HEK293T (cell line): ENCODE measurements at regions not wholly inside any gene's neighbourhood (a gene's known extent, or its start where the extent isn't known, plus 50 kb on each side); places are given as distances from the start of the nearest gene placed in this dataset.
"Not testable (repeated sequence)": the region's sequence is repeated elsewhere in the genome, so short reads cannot be mapped to it uniquely, and the experiment has no call there.

Experiments
- CTCF ChIA-PET: fragments of 350-600 bp; formaldehyde crosslinking; extraction: SDS; loops from one replicate; lab custom pipeline; 2021; ENCODE audit warnings: antibody characterized with exemption, inconsistent platforms; lab: Yijun Ruan, JAX
- POLR2A ChIA-PET: fragments of 350-600 bp; formaldehyde crosslinking; extraction: SDS; loops from one replicate; lab custom pipeline; 2020; ENCODE audit warnings: antibody characterized with exemption, inconsistent platforms; lab: Yijun Ruan, JAX
- DNase-seq: peaks from one replicate; pipeline ENCODE4 v3.0.0; 2012; ENCODE audit warnings: mixed read lengths; ENCODE audit errors: extremely low spot score
- ARNT ChIP-seq: fragments of 450-650 bp; IDR thresholded peaks from 2 replicates; pipeline ENCODE4 v1.6.1; 2017; ENCODE audit warnings: mild to moderate bottlenecking
- BHLHE40 ChIP-seq: fragments of 450-650 bp; IDR thresholded peaks from 2 replicates; pipeline ENCODE4 v1.6.1; 2016; ENCODE audit warnings: mild to moderate bottlenecking, moderate library complexity, borderline replicate concordance
- CTBP1 ChIP-seq: fragments of 450-650 bp; IDR thresholded peaks from 2 replicates; pipeline ENCODE4 v1.6.1; 2016; ENCODE audit warnings: borderline replicate concordance
- ELF4 ChIP-seq: fragments of 450-650 bp; IDR thresholded peaks from 2 replicates; pipeline ENCODE4 v1.6.1; 2017; ENCODE audit warnings: antibody characterized with exemption
- FOXA1 ChIP-seq: fragments of 450-650 bp; IDR thresholded peaks from 2 replicates; pipeline ENCODE4 v1.6.1; 2016; ENCODE audit warnings: mild to moderate bottlenecking
- FOXK2 ChIP-seq: fragments of 450-650 bp; IDR thresholded peaks from 2 replicates; pipeline ENCODE4 v1.6.1; 2016; ENCODE audit warnings: mild to moderate bottlenecking
- FOXM1 ChIP-seq: fragments of 450-650 bp; IDR thresholded peaks from 2 replicates; pipeline ENCODE4 v1.6.1; 2017; ENCODE audit warnings: mild to moderate bottlenecking, borderline replicate concordance
- HDGF ChIP-seq: fragments of 450-650 bp; IDR thresholded peaks from 2 replicates; pipeline ENCODE4 v1.6.1; 2017; ENCODE audit warnings: antibody characterized with exemption, borderline replicate concordance
- L3MBTL2 ChIP-seq: fragments of 450-650 bp; conservative IDR thresholded peaks from 2 replicates; pipeline ENCODE4 v1.6.1; 2016; ENCODE audit warnings: mild to moderate bottlenecking
- LEF1 ChIP-seq: fragments of 450-650 bp; IDR thresholded peaks from 2 replicates; pipeline ENCODE4 v1.6.1; 2017; ENCODE audit warnings: mild to moderate bottlenecking, borderline replicate concordance
- NFRKB ChIP-seq: fragments of 450-650 bp; IDR thresholded peaks from 2 replicates; pipeline ENCODE4 v1.6.1; 2016; ENCODE audit warnings: mild to moderate bottlenecking, moderate library complexity
- SP1 ChIP-seq: fragments of 450-650 bp; IDR thresholded peaks from 2 replicates; pipeline ENCODE4 v1.6.1; 2017
- SUZ12 ChIP-seq: fragments of 450-650 bp; IDR thresholded peaks from 2 replicates; pipeline ENCODE4 v1.6.1; 2016; ENCODE audit warnings: mild to moderate bottlenecking
- TARDBP ChIP-seq: fragments of 450-650 bp; IDR thresholded peaks from 2 replicates; pipeline ENCODE4 v1.6.1; 2016
- ZNF384 ChIP-seq: fragments of 450-650 bp; IDR thresholded peaks from 2 replicates; pipeline ENCODE4 v1.6.1; 2016
- TF ChIP-seq, protein P1 (sequence below): fragments of 450-650 bp; IDR thresholded peaks from 2 replicates; pipeline ENCODE4 v1.6.1; 2016

DNA sequence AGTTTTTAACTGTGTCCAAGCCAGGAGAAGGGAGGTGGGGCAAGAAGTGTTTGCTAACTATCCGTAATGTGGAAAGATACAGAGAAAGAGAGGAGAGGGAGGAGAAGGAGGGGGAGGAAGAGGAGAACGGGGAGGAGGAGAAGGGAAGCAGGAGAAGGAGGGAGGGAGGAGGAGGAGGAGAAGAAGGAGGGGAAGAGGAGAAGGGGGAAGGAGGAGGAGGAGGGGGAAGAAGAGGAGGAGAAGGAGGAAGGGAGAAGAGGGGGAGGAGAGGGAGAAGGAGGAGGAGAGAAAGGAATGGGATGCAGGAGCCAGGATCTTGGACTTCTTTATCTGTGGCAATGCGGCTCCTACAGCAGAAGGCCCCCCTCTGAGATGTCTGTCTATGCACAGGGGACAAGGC is 510.3 kb upstream of the CCDC196 start:
- CTCF ChIA-PET = no interaction called here
- TF ChIP-seq BHLHE40 (no peak), CTBP1 (no peak), FOXA1 (no peak), L3MBTL2 (no peak), SUZ12 (no peak), ELF4 (no peak), NFRKB (no peak), ZNF384 (no peak), TARDBP (no peak), FOXK2 (no peak), HDGF (no peak), ARNT (no peak), SP1 (no peak), LEF1 (no peak), FOXM1 (no peak)
- TF ChIP-seq, protein P1, sequence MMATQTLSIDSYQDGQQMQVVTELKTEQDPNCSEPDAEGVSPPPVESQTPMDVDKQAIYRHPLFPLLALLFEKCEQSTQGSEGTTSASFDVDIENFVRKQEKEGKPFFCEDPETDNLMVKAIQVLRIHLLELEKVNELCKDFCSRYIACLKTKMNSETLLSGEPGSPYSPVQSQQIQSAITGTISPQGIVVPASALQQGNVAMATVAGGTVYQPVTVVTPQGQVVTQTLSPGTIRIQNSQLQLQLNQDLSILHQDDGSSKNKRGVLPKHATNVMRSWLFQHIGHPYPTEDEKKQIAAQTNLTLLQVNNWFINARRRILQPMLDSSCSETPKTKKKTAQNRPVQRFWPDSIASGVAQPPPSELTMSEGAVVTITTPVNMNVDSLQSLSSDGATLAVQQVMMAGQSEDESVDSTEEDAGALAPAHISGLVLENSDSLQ = no peak

DNA sequence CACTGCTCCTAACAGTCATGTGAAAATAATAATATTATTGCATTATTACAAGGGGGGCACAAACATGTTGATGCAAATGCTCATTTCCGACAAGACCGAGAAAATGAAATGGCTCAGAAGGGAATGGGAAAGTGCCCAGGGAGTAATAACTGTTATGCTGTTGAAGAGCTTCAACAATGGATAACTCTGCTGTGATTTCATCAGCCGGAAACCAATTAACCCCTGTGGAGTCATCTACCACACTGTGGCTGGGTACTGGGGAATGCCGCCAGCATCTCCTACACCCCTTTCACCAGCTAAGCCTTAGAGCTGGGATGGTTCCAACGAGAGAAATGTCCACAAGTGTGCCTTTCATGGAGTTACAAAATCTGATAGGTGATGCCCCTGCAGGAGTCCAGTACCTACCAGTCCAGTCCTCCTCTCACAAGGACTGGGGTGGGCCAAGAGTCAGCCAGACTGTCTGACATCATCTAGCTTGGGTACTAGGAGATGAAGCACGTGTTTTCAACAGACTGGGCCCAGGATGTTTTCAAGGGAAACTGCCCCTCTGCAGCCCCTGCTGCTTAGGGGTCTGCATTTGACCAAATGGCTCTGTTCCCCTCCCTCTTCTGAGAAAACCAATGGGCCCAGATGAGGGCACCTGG is 509.3 kb upstream of the CCDC196 start:
- DNase-seq = no peak
- TF ChIP-seq LEF1 (no peak), ELF4 (no peak), BHLHE40 (no peak), SP1 (no peak), FOXK2 (no peak), ARNT (no peak), HDGF (no peak), TARDBP (no peak), SUZ12 (no peak), CTBP1 (no peak), NFRKB (no peak), FOXM1 (no peak), ZNF384 (no peak), L3MBTL2 (no peak), FOXA1 (no peak)
- TF ChIP-seq, protein P1 = no peak
- CTCF ChIA-PET = no interaction called here
- POLR2A ChIA-PET = no interaction called here

More for the DNA sequence above, 510.3 kb upstream of the CCDC196 start:
- POLR2A ChIA-PET = no interaction called here
- DNase-seq = no peak

DNA sequence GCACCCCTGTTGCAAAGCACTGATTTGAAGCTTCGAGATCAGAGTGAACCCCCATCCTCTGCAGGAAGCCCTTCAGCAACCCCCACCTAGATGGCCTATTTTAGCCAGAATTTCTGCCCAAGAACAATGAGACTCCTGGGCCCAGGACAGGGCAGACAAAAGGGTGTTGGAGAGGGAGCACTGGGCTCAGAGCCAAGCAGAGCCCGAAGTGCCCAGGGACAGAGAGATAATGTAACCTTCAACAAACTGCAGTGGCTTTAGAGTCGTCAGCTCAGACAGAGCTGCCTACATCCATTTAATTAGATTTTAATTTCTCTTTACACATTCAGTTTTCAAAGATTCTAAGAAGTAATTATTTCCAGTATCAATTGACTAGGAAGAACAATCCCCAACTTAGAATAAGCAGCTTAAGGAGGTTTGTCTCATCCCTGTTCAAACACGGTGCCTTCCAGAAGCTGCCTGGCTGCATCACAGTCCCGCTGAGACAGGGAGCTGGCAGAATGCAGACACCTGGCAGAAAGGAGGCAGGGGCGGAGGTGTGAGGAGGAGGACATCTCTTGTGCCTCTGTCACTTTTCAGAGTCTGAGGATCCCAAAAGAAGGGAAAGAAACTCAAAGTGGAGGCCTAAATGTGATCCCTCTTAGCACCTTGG is 504.9 kb upstream of the CCDC196 start:
- TF ChIP-seq NFRKB (no peak), FOXK2 (no peak)
- ChIA-PET CTCF (no interaction called here), POLR2A (no interaction called here)
- DNase-seq = no peak

DNA sequence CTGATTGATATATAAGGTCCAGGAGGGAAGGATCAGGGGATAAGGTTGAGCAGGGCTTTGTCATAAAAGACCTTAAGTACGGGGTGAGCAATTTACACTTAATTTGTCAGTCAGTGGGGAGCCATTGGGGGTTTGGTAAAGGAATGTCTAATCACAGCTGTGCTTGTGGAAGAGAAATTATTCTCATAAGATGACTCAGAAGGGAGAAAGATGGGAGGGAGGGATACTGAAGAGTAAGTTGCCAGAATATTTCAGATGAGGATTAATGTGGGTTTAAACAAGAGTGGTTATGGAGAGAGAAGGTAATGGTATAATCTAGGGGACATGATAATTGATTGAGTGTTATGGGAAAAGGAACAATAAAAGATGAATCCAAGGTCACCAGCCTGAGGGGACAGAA is 500.1 kb upstream of the CCDC196 start:
- TF ChIP-seq FOXK2 = no peak
- ChIA-PET POLR2A (no interaction called here), CTCF (no interaction called here)
- no peak for DNase-seq

DNA sequence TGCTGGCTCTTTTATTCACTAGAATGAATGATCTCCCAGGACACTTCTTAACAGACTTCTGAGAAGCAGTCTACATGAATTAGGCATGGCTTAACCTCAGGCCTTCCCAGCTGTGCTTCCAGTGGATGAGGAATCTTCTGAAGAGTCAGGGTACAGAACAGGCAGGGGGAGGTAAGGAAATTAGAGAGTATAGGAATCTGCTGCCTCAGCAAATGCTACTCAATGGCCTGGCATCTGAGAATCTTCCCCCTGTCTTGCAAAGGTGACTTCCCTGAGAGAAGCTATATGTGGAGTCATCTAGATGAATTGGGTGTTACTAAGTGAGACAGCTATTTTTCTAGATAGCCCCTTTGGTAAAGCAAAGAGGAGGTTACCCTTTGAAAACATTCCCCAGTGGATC is 496.2 kb upstream of the CCDC196 start:
- DNase-seq = no peak
- POLR2A ChIA-PET = no interaction called here
- CTCF ChIA-PET = no interaction called here

DNA sequence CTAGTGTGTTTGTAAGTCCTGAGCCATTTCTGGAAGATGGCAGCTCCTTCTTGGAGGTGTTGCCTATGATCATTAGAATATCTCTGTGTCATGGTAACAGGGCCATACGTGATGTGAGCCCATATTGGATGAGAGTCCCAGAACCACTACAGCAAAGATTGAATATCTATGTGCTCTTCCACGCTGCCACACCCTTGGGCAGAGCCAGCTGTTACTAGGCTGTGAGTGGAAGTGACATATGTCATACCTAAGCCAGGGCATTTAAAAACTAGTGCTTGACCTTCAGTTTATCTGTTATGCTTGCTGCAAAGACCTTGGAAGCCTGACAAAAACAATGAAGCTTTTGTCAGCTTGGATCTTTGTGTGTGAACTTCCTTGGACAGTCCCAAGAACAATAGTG is 495.1 kb upstream of the CCDC196 start:
- no peak for DNase-seq
- POLR2A ChIA-PET = no interaction called here
- CTCF ChIA-PET = no interaction called here
- TF ChIP-seq BHLHE40 (no peak), FOXK2 (no peak), CTBP1 (no peak), ELF4 (no peak), HDGF (no peak), L3MBTL2 (no peak), TARDBP (no peak), FOXM1 (no peak), SP1 (no peak), LEF1 (no peak), SUZ12 (no peak), NFRKB (no peak), ARNT (no peak), FOXA1 (no peak)
- TF ChIP-seq, protein P1 = no peak

More for the DNA sequence above, 496.2 kb upstream of the CCDC196 start:
- TF ChIP-seq LEF1 = no peak
- no peak for TF ChIP-seq L3MBTL2
- TF ChIP-seq ARNT = no peak
- no peak for TF ChIP-seq ELF4
- TF ChIP-seq SUZ12 = no peak
- no peak for TF ChIP-seq TARDBP
- TF ChIP-seq ZNF384 = no peak
- TF ChIP-seq, protein P1 = no peak
- no peak for TF ChIP-seq FOXK2

DNA sequence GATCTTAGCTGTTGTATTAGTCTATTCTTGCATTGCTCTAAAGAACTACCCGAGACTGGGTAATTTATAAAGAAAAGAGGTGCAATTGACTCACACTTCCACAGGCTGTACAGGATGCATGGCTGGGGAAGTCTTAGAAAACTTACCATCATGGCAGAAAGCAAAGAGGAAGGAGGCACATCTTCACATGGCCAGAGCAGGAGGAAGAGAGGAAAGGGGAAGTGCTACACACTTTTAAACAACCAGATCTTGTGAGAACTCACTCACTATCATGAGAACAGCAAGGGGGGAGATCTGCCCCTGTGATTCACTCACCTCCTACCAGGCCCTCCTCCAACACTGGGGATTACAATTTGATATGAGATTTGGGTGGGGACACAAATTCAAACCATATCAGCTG is 494.2 kb upstream of the CCDC196 start:
- POLR2A ChIA-PET, DNase-seq, CTCF ChIA-PET: not testable (repeated sequence)
